SK-N-SH treated with all-trans-retinoic acid at 6 μM for 48 hours (cell line): ENCODE measurements at regions not wholly inside any gene's neighbourhood (a gene's known extent, or its start where the extent isn't known, plus 50 kb on each side); places are given as distances from the start of the nearest gene placed in this dataset.

Experiments
- BACH2 ChIP-seq: fragments of 250-450 bp; sonication (Bioruptor Pico); IDR thresholded peaks from 2 replicates; pipeline ENCODE4 v1.9.0; 2021; ENCODE audit warnings: mild to moderate bottlenecking, borderline replicate concordance
- PPARA ChIP-seq: fragments of 250-450 bp; sonication (Bioruptor Pico); IDR thresholded peaks from 2 replicates; pipeline ENCODE4 v1.5.0; 2020; ENCODE audit warnings: mild to moderate bottlenecking, borderline replicate concordance
- ZFP30 ChIP-seq: fragments of 450-650 bp; formaldehyde crosslinking; IDR thresholded peaks from 2 replicates; pipeline ENCODE4 v1.5.0; 2022; ENCODE audit warnings: mild to moderate bottlenecking, moderate library complexity

DNA sequence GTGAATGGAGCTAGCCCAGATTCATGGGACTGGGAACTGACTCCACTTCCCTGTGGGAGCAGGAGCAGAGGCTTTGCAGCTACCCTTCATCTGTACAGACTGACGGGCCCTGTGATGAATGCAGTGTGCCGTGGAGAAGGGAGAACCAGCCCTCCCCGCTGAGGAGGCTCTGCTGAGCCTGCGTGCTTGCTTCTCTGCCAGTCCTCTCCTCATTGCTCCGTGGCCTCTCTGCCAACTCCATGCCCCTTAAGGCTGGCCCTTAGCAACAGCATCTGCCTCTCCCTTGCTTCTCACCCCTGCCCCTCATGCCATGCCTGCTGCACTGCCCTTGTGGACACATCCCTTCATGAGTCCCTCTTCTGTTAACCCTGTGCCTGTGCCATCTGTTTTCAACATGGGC lies 53.6 kb downstream of the GADD45G start:
- TF ChIP-seq ZFP30 (CRISPR knock-in tag) = no peak
- TF ChIP-seq PPARA = no peak
- TF ChIP-seq BACH2 (CRISPR knock-in tag) = no peak
